Epithelial cell of esophagus (primary cell): ENCODE measurements at regions not wholly inside any gene's neighbourhood (a gene's known extent, or its start where the extent isn't known, plus 50 kb on each side); places are given as distances from the start of the nearest gene placed in this dataset.
A peak's percentile ranks its signal among the peaks of the same experiment; 100 is the strongest.

ENCODE experiments used
- DNase-seq: peaks from one replicate; pipeline ENCODE4 v3.0.0; 2010; ENCODE audit warnings: low read depth
- H3K4me3 ChIP-seq: 2 replicates; pipeline ENCODE4 v1.5.1; 2011; ENCODE audit warnings: mild to moderate bottlenecking, low read length, control low read depth
- CTCF ChIP-seq: IDR thresholded peaks from 2 replicates; pipeline ENCODE4 v1.5.1; 2011; ENCODE audit warnings: low read depth, mild to moderate bottlenecking, low read length, control low read depth, inconsistent platforms; ENCODE audit not compliant: insufficient read depth; ENCODE audit errors: missing control alignments

- H3K4me3 ChIP-seq, result no peak overlapping the region
- TF ChIP-seq CTCF, result no peak
- peak; percentile 60 for DNase-seq
These were observed 412.3 kb upstream of the ID4 start for GRCh38 chr6:19424853-19425252.

- DNase-seq, result no peak
- TF ChIP-seq CTCF, result no peak
- no peak overlapping the region for H3K4me3 ChIP-seq
These were observed 409.6 kb upstream of the ID4 start for GRCh38 chr6:19427548-19427947.

GRCh38 chr6:19432966-19433498 lies 404.1 kb upstream of the ID4 start:
- peak; percentile 35 for DNase-seq
- TF ChIP-seq CTCF, result no peak
- no peak overlapping the region for H3K4me3 ChIP-seq

GRCh38 chr6:19434065-19434464 lies 403.1 kb upstream of the ID4 start:
- no peak for TF ChIP-seq CTCF
- H3K4me3 ChIP-seq, result no peak overlapping the region
- DNase-seq, result no peak

- DNase-seq, result no peak
- no peak for TF ChIP-seq CTCF
- H3K4me3 ChIP-seq, result no peak overlapping the region
These were observed 401.4 kb upstream of the ID4 start for GRCh38 chr6:19435755-19436154.

- TF ChIP-seq CTCF, result no peak
- H3K4me3 ChIP-seq, result no peak overlapping the region
- no peak for DNase-seq
These were observed 398.4 kb upstream of the ID4 start for GRCh38 chr6:19438566-19439353.

GRCh38 chr6:19440531-19440930 lies 396.6 kb upstream of the ID4 start:
- no peak overlapping the region for H3K4me3 ChIP-seq
- TF ChIP-seq CTCF, result no peak
- DNase-seq, result no peak
